DMS153 treated with DMSO at 0.1 percent for 48 hours (cell line): ENCODE measurements at regions not wholly inside any gene's neighbourhood (a gene's known extent, or its start where the extent isn't known, plus 50 kb on each side); places are given as distances from the start of the nearest gene placed in this dataset.
"Not testable (repeated sequence)": the region's sequence is repeated elsewhere in the genome, so short reads cannot be mapped to it uniquely, and the experiment has no call there.

Source experiments
- DNase-seq: peaks from one replicate; lab custom pipeline; 2025; ENCODE audit not compliant: unreplicated experiment; lab: John Stamatoyannopoulos, UW

- DNase-seq, result no peak
Observed at GRCh38 chr14:89661392-89661791, 244.4 kb upstream of the FOXN3 start.

DNA sequence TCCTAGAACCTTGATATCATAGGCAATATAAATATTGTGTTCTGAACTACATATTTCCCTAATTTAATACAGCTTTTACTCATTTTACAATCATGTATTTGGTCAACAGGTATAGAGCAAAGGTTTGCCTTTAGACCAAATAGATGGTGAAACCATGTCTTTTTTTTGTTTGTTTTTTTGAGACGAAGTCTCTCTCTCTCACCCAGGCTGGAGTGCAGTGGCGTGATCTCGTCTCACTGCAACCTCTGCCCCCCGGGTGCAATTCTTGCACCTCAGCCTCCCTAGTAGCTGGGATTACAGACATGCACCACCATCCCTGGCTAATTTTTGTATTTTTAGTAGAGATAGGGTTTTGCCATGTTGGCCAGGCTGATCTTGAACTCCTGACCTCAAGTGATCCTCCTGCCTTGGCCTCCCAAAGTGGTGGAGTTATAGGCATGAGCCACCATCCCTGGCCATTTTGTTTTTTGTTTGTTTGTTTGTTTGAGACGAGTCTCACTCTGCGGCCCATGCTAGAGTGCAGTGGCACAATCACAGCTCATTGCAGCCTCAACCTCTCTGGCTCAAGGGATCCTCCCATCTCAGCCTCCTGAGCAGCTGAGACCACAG is 243.7 kb upstream of the FOXN3 start:
- DNase-seq, result not testable (repeated sequence)

DNA sequence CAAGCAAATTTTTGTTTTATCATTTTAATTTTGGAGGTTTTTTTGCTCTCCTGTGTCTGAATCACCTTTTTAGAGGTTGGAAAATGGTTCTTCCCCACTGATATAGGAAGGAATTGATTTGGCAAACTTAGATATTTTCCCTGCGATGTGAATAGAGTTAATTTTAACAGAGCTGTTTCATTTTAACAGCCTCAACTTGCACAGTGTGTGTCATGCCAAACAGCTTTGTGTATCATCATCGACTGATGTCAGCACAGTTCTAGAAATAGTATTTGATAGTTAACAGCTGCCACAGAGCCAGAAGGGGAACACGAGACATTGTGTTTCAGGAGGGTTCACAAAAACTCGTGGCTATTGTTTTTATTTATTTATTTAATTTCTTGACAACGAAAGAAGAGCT is 243.1 kb upstream of the FOXN3 start:
- no peak for DNase-seq

DNA sequence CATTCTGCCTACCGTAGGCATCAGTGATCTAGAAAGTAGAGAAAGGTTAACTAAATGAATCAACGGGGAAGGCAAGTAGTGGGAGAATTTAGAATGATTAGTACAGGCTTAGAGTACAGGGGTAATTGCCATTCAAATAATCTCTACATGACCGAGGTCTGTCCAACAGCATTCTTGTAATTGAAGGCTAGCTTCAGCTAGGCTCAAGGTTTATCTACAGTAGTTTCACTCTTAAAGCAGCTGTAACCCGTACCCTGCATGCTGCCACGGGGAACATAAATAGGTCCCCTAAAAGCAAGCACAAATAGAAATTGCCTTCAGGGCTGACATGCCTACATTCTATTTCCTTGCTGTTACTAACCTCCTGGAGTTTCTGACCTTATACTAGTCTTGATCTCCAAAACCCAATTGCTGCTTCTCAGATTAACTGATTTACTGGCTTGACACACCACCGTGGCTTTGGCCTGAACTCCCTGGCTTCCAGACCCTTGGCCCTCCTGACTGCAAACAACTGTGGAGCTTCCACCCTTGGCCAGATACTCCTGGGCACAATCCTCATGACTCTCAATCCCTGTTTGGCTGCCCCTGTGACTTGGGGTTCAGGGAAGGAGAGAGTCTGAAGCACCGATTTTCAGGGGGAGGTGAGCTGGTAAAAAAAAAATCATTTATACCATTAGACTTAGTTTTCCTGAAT is 242.1 kb upstream of the FOXN3 start:
- no peak for DNase-seq

DNA sequence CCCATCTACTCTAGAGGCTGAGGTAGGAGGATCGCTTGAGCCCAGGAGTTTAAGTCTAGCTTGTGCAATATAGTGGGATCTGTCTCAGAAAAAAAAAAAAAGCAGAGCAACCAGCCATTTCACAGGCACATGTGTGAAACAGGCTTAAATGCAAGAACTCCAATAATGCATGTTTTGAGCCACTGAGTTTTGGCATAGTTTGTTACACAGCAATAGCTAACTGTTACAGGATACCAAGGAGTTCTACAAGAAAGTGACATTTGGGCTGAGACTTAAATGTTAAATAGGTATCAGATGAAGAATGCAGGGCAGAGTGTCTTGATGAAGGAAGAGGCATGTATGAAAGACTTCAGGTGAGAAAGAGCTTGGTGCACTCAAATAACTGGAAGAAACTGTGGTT is 240.0 kb upstream of the FOXN3 start:
- no peak for DNase-seq

DNA sequence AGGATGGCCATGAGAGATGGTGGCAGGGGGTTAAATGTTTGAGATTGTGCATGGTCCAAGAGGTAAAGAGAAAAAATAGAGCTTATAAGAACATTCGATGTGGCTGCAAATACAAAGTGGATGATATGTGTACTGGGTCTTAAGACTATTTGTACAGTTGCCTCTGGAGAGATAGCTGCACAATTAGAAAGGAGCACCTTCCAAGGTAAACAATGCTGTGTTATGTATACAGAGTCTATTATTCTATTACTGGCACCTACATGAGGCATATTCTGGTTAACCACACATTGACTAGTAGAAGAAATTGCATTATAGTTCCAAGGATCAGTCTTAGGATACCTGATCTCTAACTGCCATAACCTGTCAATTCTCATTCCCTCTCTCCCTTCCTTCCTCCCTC is 238.0 kb upstream of the FOXN3 start:
- peak; percentile 20 for DNase-seq

GRCh38 chr14:89652352-89652751 is 235.3 kb upstream of the FOXN3 start:
- no peak for DNase-seq

- no peak for DNase-seq
Observed at GRCh38 chr14:89651805-89652204, 234.8 kb upstream of the FOXN3 start.

DNA sequence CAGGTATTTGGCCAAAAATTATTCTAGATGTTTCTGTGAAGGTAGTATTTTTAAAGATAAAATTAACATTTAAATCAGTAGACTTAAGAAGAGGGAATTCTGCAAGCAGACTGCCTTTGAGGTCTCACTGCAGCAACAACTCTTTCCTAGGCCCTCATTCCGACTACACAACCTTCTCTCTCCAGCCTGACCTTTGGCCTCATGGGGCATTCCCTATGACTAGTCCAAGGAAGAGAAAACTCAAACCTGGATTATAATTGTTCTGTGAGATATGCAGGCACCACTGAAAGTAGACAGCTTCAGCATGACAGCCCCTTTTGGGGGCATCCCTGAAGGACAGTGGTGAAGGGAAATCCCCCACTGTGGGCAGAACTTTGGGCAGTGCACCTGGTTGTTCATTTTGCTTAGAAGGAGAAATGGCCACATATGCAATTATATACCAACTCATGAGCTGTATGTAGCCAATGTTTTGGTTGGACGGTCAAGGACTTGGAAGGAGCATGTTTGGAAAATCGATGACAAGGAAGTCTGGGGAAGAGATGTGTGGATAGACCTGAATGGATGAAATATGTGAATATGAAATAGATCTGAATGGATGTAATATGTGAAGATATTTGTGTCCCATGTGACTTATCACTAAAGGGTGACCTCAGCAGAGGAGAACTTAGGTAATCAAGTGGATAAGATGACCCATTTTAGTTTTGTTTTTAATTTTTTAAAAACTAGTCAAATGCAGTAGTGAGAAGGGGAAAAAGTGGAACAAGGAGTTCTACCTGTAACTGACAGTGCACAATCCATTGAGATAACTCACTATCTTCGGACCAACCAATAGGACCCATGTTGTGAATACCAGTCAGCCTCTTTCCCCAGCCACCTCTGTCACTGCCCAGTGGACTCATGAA is 233.3 kb upstream of the FOXN3 start:
- no peak for DNase-seq

GRCh38 chr14:89649451-89650075 is 232.5 kb upstream of the FOXN3 start:
- DNase-seq, result no peak

DNA sequence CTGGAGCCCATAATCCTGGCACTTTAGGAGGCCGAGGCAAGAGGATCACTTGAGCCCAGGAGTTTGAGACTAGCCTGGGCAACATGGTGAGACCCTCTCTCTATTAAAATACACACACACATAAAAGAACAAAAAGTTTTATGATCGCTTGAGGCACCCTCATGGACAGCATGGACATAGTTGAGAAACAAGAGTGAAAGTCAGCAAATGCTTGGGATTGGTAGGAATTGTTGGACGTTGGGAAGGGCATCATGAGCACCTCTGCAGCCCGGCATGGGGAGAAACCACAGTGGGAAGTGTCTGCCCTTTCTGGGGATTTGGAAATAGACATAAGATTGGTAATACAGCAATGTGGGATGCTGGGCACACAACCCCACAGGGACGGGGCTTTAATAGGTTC is 231.9 kb upstream of the FOXN3 start:
- no peak for DNase-seq

DNA sequence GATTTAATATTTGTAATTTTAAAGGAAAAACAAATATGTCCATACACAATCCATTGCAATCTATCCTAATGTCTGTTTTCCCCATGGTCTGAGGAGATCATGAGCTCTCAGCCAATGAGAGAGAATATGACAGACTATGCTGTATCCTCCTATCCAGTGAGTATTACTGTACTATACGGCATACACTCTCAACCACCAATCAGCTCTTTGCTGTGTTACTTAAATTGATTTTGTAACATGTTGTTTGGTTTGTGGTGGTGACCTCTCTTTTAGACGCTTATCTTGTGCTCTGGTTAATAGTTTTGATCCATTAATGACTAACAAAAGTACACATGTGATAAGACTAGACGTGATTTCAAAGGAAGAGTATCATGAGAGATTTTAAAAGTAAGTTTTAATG is 231.5 kb upstream of the FOXN3 start:
- no peak for DNase-seq

- no peak for DNase-seq
Observed at GRCh38 chr14:89646971-89647370, 229.9 kb upstream of the FOXN3 start.

DNA sequence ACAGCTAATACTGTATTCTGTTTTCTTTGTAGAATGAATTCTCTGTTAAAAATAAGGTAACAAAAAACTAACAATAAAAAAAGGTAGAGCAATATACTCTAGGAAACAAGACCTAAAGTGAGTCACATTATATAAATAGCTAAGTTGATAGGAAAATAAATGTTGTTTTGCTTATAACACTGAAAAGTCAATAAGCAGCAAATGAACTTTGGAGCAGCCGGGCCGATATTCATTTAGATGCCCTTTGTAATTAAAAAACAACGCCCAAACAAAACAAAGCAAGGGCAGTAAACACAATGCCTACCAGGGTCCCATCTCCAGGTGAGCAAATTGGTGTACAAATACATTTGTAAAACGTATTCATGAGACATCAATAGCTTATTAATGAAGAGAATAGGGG is 227.6 kb upstream of the FOXN3 start:
- no peak for DNase-seq

DNA sequence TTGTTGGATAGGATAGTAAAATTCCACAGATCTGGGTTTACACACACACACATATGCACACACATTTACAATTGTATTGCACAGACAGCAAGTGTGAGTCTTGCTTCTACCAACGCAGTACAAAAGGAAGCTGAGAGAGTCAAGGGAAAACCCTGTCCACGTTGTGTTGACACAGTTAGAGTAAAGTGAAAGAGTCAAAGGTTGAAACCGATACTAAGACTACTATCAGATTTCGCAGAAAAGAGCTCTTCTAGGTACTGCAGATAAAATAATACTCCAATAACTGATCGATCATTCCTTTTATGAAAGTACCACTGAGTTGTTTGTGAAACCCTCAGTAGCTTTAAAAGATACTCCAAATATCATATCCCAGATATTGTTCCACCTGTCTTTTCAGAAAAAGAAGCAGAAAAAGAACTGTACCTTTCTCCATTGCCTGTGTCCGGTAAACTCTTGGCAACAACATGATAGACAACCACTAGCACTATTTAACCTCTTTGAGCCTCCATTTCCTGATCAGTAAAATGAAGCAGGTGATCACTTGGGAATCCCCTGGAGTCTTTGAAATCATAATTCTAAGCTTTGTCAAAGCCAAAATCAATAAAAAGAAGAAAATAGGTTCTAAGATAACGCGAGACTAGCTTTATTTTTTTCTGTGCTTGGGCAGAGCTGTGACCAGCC is 224.6 kb upstream of the FOXN3 start:
- DNase-seq, result no peak

- no peak for DNase-seq
Observed at GRCh38 chr14:89640141-89640540, 223.1 kb upstream of the FOXN3 start.

DNA sequence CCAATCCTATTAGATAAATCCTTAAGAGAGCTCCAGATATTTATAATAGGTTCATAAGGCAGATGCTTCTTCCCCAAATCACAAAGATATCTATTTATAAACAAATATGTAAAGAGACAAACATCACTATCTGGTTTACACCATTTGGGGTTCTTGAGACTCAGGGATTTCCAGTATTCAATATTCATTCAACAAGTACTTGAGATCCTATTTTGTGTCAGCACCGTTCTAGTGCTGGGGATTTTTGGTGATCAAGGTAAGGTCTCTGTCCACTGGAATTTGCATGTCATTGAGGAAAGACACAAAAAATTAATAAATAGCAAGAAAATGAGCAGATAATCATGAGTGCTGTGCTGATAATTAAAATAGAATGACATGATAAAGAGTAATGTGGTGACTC is 222.7 kb upstream of the FOXN3 start:
- DNase-seq, result no peak

DNA sequence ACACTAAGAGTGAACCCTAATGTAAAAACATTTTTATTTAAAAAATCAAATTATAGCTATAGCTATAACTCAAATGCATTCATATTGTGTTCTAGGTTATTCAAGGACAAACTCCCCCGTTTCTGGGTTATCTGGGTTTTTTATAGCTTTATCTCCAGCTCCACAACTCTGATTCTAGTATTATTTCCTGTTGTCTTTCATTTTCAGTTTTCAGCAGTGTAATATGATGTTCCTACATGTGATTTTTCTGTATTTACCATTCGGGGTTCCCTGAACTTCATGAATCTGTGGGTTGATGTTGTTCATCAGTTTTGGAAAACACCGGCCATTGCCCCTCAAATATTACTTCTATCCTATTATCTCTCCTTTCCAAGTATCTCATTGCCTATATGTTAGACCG is 221.9 kb upstream of the FOXN3 start:
- DNase-seq, result no peak

- DNase-seq, result no peak
Observed at GRCh38 chr14:89637581-89637980, 220.5 kb upstream of the FOXN3 start.

DNA sequence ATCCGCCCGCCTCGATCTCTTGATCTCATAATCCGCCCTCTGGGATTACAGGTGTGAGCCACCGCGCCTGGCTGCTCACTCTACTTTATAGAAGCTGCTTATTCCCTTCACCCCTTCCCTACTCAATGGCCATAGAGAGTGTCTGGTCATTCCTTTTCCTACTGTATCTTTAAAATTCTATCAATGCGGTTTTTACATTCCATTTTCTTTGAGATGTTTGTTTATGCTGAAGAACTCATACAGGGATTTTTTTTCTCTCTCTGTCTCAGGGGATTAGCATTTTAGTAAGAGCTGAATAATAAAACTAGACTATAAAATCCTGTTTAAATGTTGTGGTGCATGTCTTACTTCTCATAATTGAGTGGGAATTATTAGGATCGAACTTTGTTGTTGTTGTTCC is 218.6 kb upstream of the FOXN3 start:
- DNase-seq, result no peak

- no peak for DNase-seq
Observed at GRCh38 chr14:89634037-89634436, 217.0 kb upstream of the FOXN3 start.
